ENCODE measurements at regions not wholly inside any gene's neighbourhood (a gene's known extent, or its start where the extent isn't known, plus 50 kb on each side); places are given as distances from the start of the nearest gene placed in this dataset.

DNA sequence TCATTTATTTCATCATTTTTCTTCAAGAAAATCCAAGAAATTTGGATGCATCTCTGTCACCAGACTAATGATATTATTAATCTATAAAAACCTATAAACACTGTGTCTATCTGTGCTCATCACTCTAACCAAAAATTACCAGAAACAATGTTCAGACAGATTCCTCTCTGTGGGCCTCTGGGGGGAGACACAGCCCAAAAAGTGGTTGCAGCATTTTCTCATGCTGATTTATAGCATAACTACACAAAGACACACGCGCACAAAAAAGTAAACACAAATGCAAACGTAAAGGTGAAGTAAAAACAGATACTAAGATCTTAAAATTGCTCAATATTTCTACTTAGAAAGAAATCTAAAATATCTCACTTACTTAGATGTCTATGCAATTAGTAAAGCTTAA is 976.0 kb downstream of the GBE1 start:
- TF ChIP-seq, protein P1, sequence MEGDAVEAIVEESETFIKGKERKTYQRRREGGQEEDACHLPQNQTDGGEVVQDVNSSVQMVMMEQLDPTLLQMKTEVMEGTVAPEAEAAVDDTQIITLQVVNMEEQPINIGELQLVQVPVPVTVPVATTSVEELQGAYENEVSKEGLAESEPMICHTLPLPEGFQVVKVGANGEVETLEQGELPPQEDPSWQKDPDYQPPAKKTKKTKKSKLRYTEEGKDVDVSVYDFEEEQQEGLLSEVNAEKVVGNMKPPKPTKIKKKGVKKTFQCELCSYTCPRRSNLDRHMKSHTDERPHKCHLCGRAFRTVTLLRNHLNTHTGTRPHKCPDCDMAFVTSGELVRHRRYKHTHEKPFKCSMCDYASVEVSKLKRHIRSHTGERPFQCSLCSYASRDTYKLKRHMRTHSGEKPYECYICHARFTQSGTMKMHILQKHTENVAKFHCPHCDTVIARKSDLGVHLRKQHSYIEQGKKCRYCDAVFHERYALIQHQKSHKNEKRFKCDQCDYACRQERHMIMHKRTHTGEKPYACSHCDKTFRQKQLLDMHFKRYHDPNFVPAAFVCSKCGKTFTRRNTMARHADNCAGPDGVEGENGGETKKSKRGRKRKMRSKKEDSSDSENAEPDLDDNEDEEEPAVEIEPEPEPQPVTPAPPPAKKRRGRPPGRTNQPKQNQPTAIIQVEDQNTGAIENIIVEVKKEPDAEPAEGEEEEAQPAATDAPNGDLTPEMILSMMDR (IDR thresholded peaks at IDR 0.05) = no peak
- TF ChIP-seq POLR2A (IDR thresholded peaks at IDR 0.05) (no peak), POLR2AphosphoS5 (IDR thresholded peaks at IDR 0.05) (no peak), EP300 (IDR thresholded peaks at IDR 0.05) (no peak)

Measured in suprapubic skin (tissue), 4 donors.